ENCODE measurements at regions not wholly inside any gene's neighbourhood (a gene's known extent, or its start where the extent isn't known, plus 50 kb on each side); places are given as distances from the start of the nearest gene placed in this dataset.
"Not testable (repeated sequence)": the region's sequence is repeated elsewhere in the genome, so short reads cannot be mapped to it uniquely, and the experiment has no call there.

- H3K9me3 Mint-ChIP-seq; H3K27ac Mint-ChIP-seq; H3K4me3 Mint-ChIP-seq; ATAC-seq (replicated peaks); DNase-seq; H3K36me3 Mint-ChIP-seq (ENCODE audit: insufficient read depth); H3K4me1 Mint-ChIP-seq (ENCODE audit: low read depth in 2 of 2): not testable (repeated sequence)
- H3K27me3 Mint-ChIP-seq: peaks cover 0 to 15% of the 10 kb centered on the region in 2 donors
Observed at GRCh38 chr11:67793750-67794149, 119.3 kb upstream of the ALDH3B2 start.

GRCh38 chr11:67792273-67792990 lies 118.0 kb upstream of the ALDH3B2 start:
- DNase-seq: peak; percentile 20 to 54 (median 43)
- H3K36me3 Mint-ChIP-seq (ENCODE audit: insufficient read depth); ATAC-seq (replicated peaks); H3K9me3 Mint-ChIP-seq; H3K4me1 Mint-ChIP-seq (ENCODE audit: low read depth in 2 of 2); H3K27ac Mint-ChIP-seq: not testable (repeated sequence)
- Mint-ChIP-seq H3K27me3 (peaks cover 0 to 23% of the 10 kb centered on the region in 2 donors), H3K4me3 (peak overlapping the region; percentile 22 to 51)

- peaks cover 0 to 23% of the 10 kb centered on the region in 2 donors for H3K27me3 Mint-ChIP-seq
- peak in 1 of 3 experiments; percentile 15 for DNase-seq
- not testable (repeated sequence) for H3K9me3 Mint-ChIP-seq; H3K36me3 Mint-ChIP-seq (ENCODE audit: insufficient read depth); H3K4me1 Mint-ChIP-seq (ENCODE audit: low read depth in 2 of 2); ATAC-seq (replicated peaks)
- H3K4me3 Mint-ChIP-seq: peak overlapping the region; percentile 46 to 51
- H3K27ac Mint-ChIP-seq: peak overlapping the region in 1 of 2 donors; percentile 70
Observed at GRCh38 chr11:67791598-67792170, 117.3 kb upstream of the ALDH3B2 start.

- not testable (repeated sequence) for H3K27ac Mint-ChIP-seq, H3K4me3 Mint-ChIP-seq
Observed at GRCh38 chr11:67788341-67788695, 113.9 kb upstream of the ALDH3B2 start.

GRCh38 chr11:67787681-67788340 lies 113.4 kb upstream of the ALDH3B2 start:
- not testable (repeated sequence) for H3K36me3 Mint-ChIP-seq (ENCODE audit: insufficient read depth); H3K27ac Mint-ChIP-seq; DNase-seq; H3K4me1 Mint-ChIP-seq (ENCODE audit: low read depth in 2 of 2); H3K9me3 Mint-ChIP-seq; H3K4me3 Mint-ChIP-seq; ATAC-seq (replicated peaks)
- H3K27me3 Mint-ChIP-seq: peaks cover 0 to 23% of the 10 kb centered on the region in 2 donors

More at GRCh38 chr11:67788341-67788695, 113.9 kb upstream of the ALDH3B2 start:
- not testable (repeated sequence) for H3K36me3 Mint-ChIP-seq (ENCODE audit: insufficient read depth); H3K9me3 Mint-ChIP-seq; DNase-seq; H3K4me1 Mint-ChIP-seq (ENCODE audit: low read depth in 2 of 2); ATAC-seq (replicated peaks)
- H3K27me3 Mint-ChIP-seq: peaks cover 0 to 23% of the 10 kb centered on the region in 2 donors

GRCh38 chr11:67781967-67782366 lies 107.5 kb upstream of the ALDH3B2 start:
- not testable (repeated sequence) for H3K4me1 Mint-ChIP-seq (ENCODE audit: low read depth in 2 of 2); ATAC-seq (replicated peaks); H3K27ac Mint-ChIP-seq; DNase-seq; H3K4me3 Mint-ChIP-seq; H3K9me3 Mint-ChIP-seq; H3K36me3 Mint-ChIP-seq (ENCODE audit: insufficient read depth)
- peaks cover 20 to 34% of the 10 kb centered on the region in 2 donors for H3K27me3 Mint-ChIP-seq

- H3K4me1 Mint-ChIP-seq (ENCODE audit: low read depth in 2 of 2); ATAC-seq (replicated peaks); H3K4me3 Mint-ChIP-seq; H3K36me3 Mint-ChIP-seq (ENCODE audit: insufficient read depth); DNase-seq; H3K9me3 Mint-ChIP-seq; H3K27ac Mint-ChIP-seq: not testable (repeated sequence)
- peaks cover 23 to 39% of the 10 kb centered on the region in 2 donors for H3K27me3 Mint-ChIP-seq
Observed at GRCh38 chr11:67781506-67781905, 107.1 kb upstream of the ALDH3B2 start.

- DNase-seq (no peak), ATAC-seq (replicated peaks) (no peak)
- no peak overlapping the region for H3K4me3 Mint-ChIP-seq
- H3K27ac Mint-ChIP-seq: no peak overlapping the region
- peaks cover 34 to 53% of the 10 kb centered on the region in 2 donors for H3K27me3 Mint-ChIP-seq
- H3K4me1 Mint-ChIP-seq (ENCODE audit: low read depth in 2 of 2): no peaks in the 10 kb centered on the region
- H3K36me3 Mint-ChIP-seq (ENCODE audit: insufficient read depth): no peaks in the 10 kb centered on the region
- no peaks in the 10 kb centered on the region for H3K9me3 Mint-ChIP-seq
Observed at GRCh38 chr11:67780056-67780455, 105.6 kb upstream of the ALDH3B2 start.

- not testable (repeated sequence) for H3K4me3 Mint-ChIP-seq
Observed at GRCh38 chr11:67779189-67779875, 104.9 kb upstream of the ALDH3B2 start.

GRCh38 chr11:67776852-67777520 lies 102.6 kb upstream of the ALDH3B2 start:
- ATAC-seq (replicated peaks) (no peak), DNase-seq (no peak)
- Mint-ChIP-seq H3K27ac (no peak overlapping the region), H3K4me3 (no peak overlapping the region), H3K9me3 (no peaks in the 10 kb centered on the region), H3K36me3 (ENCODE audit: insufficient read depth) (peaks cover 2% of the 10 kb centered on the region), H3K27me3 (peaks cover 50 to 80% of the 10 kb centered on the region in 2 donors), H3K4me1 (ENCODE audit: low read depth in 2 of 2) (no peaks in the 10 kb centered on the region)

More at GRCh38 chr11:67779189-67779875, 104.9 kb upstream of the ALDH3B2 start:
- not testable (repeated sequence) for H3K27ac Mint-ChIP-seq; H3K36me3 Mint-ChIP-seq (ENCODE audit: insufficient read depth); H3K4me1 Mint-ChIP-seq (ENCODE audit: low read depth in 2 of 2); DNase-seq; ATAC-seq (replicated peaks); H3K9me3 Mint-ChIP-seq
- H3K27me3 Mint-ChIP-seq: peaks cover 42 to 60% of the 10 kb centered on the region in 2 donors

GRCh38 chr11:67774175-67774574 lies 99.8 kb upstream of the ALDH3B2 start:
- not testable (repeated sequence) for H3K27ac Mint-ChIP-seq; ATAC-seq (replicated peaks); H3K4me3 Mint-ChIP-seq; H3K4me1 Mint-ChIP-seq (ENCODE audit: low read depth in 2 of 2); H3K9me3 Mint-ChIP-seq; H3K36me3 Mint-ChIP-seq (ENCODE audit: insufficient read depth); DNase-seq
- peaks cover 44 to 63% of the 10 kb centered on the region in 2 donors for H3K27me3 Mint-ChIP-seq

GRCh38 chr11:67768001-67768730 lies 93.7 kb upstream of the ALDH3B2 start:
- H3K4me1 Mint-ChIP-seq (ENCODE audit: low read depth in 2 of 2); ATAC-seq (replicated peaks); DNase-seq; H3K36me3 Mint-ChIP-seq (ENCODE audit: insufficient read depth); H3K9me3 Mint-ChIP-seq; H3K4me3 Mint-ChIP-seq: not testable (repeated sequence)
- peak overlapping the region in 1 of 2 donors; percentile 67 for H3K27ac Mint-ChIP-seq
- peaks cover 35 to 50% of the 10 kb centered on the region in 2 donors for H3K27me3 Mint-ChIP-seq
